HG03060 (cell line): ENCODE measurements at regions not wholly inside any gene's neighbourhood (a gene's known extent, or its start where the extent isn't known, plus 50 kb on each side); places are given as distances from the start of the nearest gene placed in this dataset.

ENCODE experiments used
- ATAC-seq: cut with Tn5 transposase; IDR thresholded peaks from one replicate; pipeline ENCODE4 v1.9.1; 2021; ENCODE audit warnings: low read depth, moderate number of reproducible peaks; ENCODE audit not compliant: unreplicated experiment

DNA sequence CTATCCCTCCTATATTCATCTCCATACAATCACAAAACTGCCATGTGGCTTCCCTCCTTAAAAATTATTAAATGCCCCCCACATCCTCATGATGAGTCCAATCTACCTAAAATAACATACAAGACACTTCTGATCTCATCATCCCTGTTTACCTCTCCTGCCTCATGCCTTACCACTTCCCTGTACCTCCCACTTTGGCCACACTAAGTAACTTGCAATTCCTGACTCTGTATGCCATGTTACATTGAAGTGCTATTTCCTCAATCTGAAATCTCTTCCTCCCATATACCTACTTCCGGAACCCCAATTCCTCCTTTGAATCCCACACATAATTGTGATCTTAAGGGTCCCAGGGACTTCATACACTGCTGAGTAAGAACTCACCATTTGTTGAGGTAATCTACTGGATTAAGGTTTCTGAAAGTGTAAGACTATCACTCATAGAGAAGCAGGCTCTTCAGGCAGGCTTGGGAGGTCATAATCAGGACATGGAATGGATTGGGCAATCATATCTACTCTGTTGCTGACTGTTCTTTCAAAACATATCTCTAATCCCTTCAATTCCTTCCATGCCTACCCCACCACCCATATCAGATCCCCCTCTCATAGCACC lies 117.6 kb upstream of the PLEKHG7 start:
- ATAC-seq: no peak

DNA sequence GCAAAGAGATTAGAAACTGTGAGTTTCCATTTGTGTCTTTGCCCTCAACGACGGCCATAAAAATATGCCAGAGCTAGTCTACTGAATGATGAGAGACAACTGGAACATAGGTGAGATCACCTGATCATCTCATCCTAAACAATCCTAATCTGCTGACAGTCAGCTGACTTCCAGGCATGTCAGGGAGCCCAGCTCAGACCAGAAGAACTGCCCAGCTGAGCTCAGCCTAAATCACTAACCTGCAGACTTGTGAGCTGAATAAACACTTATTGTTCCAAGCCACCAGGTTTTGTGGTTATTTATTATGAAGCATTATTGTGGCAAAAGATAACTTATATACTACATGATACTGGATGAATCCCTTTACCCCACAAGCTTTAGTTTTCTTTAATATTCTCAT lies 118.9 kb upstream of the PLEKHG7 start:
- no peak for ATAC-seq

DNA sequence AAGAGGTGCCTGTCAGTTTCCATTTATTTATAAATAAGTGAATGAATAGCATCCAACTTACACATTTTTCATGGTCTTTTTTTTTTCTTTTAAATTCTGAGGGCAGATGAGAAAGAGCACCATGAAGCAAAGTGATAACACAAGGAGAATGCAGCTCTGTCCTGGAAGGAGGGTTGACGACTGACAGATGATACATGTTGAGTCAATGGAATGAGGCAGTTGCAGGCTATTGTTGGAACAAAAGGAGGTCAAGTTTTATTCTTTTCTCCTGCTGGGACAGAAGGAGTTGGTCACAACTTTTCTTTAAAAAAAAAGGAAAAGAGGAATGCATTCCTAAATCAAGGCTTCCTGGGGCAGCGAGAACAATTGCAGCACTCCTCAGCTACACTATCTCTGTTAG lies 119.9 kb upstream of the PLEKHG7 start:
- ATAC-seq: no peak

DNA sequence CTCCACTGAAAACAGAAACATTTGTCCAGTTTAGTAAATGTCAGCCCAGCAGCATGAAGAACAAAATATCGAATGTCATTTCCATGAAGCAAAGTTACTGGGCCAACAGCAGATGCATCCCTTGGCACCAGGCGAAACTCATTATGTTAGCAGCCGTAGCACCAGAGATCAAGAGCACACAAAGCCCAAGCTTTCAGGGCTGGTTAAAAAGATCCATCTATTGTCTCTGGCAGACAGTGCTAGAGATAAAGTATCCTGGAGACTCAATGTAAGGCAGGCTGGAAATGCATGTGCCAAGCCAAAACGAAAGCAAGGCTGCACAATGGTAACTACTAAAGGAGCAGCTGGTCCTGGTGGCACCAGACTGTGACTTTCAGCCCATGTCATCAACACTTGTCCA lies 120.3 kb upstream of the PLEKHG7 start:
- ATAC-seq: no peak

DNA sequence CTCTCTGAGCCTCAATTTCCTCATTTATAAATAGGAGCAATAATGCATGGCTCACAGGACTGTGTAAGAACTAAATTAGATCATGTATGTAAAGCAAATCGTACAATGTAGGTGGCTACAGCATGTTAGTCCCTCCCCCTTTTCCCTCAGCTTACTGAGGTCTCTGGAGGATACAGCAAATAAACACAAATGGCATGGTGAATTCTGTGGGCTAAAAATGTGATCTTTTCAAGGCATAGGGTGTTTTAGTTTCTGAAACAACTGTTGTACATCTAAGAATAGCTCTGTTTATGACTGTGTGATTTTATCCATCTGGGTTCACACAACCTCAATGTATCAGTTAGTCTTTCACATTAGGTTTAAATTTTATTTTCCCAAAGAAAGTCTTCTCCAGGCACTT lies 121.2 kb upstream of the PLEKHG7 start:
- ATAC-seq: no peak

DNA sequence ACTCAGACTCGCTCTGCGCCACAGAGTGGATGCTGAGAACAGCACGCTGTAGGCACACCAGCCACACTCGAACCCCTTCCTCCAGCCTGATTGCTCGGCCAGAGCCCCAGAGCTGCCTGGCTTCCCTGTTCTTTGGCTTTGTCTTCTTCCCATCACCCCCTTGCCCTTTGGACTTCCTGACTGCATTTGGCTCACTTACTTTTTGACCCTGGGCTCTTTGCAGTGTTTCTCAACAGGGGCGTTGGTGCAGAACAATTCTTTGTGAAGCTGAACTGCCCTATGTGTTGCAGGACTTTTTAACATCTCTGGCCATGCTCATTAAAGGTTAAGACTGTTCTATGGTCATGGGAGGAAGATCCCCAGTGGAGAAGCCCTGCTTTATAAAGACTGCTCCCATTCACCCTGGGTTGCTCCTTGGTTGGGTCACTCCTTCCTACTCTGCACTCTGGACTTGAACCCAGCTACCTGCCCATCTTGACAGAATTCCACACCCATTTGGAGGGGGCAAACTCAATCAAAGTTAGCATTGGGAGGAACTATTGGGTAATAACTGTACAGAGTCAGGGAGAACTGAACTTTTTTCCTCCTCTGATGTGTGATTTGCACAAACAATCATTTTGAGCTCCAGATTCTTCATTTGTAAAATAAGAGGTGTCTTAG lies 127.7 kb upstream of the PLEKHG7 start:
- ATAC-seq: no peak

DNA sequence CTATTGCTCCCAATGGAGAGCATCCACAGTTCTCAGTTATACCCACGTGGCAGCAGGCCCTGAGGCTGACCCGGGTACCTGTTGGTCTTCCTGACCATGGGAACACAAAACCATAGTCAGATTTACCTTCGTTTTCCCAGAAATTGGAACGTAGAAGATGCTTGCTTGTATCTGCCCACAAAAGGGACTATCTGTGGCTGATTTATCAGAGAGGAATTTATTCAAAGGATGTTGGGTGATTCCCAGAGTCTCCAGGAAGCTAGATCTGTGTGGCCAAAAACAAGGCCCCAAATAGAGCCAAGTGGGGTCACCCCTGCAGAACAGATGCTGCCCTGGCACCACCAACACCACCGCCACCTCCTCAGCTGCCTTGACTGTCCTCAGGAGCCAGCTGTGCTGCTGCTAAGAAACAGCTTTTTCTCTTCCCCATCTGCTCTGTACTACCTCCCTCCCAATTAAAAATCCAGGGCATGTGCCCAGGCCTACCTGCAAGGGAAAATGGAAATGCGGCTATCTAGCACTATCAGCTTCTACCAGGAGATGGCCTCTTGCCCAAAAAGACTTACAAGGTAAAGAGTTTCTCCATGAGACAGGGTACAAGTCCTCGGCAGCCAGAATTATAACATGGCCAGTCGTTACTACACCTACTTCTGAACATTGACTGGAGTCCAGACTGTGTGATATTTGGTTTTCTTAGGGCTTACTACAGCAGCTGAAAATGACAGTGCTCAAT lies 128.6 kb upstream of the PLEKHG7 start:
- ATAC-seq: no peak

DNA sequence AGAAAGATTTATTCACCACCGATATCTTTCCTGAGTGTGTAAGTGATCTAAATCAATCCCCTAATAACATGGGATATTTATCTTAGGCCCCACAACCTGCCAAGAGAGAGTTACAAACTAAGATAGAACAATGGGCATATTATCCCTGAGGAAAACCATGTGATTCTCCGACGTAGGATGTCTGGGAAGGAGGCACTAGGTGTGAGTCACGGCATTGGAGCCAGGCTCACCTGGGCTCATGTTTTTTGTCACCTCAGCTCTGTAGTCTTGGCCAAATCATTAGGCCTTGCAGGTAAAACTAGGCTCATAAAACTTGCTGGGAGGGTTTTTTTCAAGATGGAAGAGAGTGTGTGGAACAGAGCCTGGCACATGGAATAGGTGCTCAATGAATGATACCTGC lies 129.7 kb upstream of the PLEKHG7 start:
- no peak for ATAC-seq

DNA sequence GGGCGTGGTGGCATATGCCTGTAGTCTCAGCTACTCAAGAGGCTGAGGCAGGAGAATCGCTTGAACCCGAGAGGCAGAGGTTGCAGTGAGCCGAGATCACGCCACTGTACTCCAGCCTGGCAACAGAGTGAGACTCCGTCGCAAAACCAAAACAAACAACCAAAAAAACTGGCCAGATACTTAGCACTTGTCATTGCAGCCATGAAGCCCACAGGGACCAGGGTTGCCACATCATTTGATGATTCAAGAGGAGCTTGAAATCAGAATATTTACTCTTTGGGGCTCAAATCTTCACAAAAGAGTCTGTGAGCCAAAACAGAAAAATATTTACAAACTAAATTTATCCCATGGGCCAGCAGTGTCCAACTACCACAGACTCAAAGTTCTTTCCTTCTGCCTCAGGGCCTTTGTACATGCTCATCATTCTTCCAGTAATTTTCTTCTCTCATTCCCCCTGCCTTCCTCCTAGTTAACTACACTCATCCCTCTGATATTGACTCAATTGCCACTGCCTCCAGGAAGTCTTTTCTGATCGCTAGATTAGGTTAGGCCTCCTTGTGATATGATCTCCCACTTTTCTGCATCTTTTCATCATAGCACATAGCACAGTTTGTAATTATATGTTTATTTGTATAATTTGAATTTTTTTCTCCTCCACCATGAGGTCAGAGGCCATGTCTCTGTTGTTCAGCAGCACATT lies 130.8 kb upstream of the PLEKHG7 start:
- no peak for ATAC-seq

DNA sequence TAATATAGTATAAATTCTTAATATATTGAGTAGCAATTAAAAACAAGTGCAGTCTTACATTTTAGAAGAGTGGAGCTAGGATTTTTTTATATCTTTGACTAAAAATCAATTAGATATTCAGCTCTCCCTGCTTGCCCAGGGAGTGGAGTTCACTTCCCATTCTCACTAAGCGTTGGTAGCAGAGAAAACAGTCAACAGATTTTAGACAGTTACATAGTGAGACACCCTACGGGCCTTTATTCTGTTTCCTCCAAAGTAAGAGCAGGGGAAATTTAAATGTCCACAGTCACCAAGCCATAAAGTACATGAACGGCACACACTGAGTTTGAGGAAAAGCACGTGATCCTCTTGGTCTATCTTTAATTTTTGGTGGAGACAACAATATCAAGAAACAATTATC lies 131.6 kb upstream of the PLEKHG7 start:
- ATAC-seq: no peak

DNA sequence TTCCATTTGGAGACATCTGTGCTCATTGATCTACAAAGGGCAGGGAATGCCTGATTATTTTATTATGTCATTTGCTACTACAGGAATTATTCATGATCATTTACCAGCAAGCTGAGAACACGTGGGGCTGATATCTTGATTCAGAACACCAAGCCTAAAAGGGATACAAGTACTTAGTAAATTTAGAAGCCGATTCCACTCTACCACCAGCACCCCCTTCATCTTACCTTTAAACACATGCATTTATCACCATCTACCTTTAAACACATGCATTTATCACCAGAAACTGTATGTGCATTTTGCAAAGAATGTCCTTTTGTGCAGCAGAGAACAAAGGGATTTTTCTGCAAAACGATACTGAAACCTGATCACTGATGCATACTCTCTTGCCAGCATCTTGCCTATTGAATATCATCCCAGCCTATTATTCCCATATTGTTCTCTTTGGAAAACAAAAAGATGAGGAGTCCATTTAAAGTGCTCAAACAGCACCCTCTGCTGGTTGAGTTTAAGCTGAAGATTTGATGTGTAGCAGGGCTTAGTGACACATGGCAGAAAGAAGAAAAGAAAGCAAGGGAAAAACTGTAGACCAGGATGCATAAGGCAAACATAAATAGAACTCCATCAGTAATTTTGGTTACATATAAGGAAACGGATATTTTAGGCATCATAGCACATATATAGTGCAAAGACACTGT lies 132.6 kb upstream of the PLEKHG7 start:
- peak; percentile 59 for ATAC-seq

DNA sequence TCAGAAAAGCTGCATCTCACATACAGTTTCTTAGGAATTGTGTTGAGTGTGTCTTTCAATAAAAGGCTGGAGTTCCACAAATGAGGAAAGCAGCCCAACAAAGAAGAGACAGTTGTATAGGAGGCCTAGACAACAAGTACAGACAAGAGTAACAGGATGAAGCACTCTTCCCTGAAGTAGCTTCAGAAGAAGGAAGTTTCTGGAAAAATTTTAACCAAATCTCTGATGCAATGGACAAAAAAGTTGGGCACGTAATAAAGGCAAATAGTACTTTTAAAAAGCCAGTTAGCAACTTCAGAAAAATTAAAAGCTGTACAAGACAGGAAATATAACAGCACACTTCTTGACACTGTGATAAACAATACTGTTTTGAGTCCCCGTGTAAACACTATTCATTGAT lies 134.1 kb upstream of the PLEKHG7 start:
- no peak for ATAC-seq

DNA sequence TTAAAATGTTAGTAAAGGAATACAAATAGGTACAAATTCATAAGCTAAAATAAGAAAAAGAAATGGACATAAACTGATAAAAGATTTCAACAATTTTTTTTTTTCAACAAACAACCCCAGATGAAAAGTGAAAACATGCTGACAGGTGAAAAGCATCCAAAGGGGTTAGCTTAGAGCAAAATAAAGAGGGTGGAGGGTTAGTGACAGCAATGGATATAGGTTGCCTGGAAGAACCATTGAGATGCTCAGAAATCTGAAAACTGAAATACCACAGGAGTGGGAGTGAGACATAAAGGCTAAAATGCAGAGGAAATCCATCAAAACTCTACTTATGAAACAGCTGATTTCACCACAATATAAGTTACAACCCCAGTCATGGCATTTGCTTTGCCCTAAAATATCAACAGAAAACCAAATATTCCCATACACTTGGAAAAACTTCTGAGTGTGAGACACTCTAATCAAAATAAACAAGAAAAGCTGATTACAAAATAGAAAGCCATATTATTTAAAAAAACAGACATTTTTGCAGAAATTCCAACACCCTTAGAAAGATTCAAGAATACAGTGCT lies 136.3 kb upstream of the PLEKHG7 start:
- ATAC-seq: no peak

DNA sequence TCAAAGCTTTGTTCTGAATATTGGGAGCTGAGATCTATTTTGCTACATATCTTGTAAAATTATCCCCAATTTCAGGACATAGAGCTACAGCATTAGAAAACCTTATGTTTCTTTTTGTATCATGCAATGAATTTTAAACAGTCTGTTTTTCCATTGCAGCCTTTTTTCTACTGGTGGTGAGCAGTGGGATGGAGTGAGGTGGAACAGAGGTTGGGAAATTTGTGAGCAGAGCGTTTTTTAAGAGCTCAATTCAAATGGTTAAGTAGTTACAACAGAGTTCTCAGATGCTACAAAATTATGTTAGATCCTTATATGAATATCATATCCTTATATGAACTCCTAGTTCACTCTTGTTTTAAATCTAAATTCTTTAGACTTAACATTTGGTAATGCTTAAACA lies 139.0 kb upstream of the PLEKHG7 start:
- no peak for ATAC-seq

DNA sequence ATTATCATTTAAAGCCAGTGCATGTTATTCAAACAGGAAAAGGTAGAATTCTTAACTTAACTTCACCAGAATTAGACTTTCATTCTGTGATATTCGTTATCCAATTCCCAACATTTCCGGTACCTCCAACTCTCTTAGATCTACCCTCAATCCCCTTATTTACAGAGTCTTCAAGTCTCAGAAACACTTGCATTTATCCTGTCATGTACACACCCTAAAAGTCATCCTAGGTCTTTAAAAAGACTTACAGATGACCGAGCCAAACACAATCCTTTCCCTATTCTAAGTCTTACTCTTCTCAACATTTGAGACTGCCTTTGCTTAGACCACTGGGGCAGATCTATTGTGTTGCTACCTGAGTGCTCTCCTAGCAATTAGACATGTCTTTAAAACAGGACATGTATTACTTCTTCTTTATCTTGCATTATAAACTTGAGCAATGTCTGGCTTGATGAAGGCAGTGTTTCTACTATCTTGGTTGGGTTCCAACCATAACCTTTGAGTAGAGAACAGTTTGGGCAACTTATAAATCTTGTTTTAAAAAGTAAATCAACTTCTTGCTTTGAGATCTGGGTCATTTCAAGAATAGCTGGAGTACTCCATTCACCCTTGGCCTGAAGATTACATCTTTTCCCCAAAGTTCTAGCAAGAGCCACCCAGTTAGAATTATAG lies 140.6 kb upstream of the PLEKHG7 start:
- no peak for ATAC-seq

DNA sequence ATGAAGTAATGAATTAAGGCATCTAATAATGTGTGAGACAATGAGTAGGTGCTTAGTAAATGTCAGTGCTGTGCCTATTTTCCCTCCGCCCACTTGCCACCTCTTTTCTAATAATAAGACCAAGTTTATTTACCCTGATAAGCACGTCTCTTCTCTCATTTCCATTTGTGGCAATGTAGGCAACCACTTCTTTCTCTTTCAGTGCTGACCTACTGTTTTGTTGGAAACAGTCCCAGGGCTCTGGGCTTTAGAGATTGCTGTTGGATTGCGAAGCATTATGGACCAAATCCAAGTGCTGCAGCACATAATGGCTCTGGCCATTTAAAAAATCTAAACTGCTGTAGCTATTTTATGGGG lies 141.3 kb upstream of the PLEKHG7 start:
- ATAC-seq: no peak

DNA sequence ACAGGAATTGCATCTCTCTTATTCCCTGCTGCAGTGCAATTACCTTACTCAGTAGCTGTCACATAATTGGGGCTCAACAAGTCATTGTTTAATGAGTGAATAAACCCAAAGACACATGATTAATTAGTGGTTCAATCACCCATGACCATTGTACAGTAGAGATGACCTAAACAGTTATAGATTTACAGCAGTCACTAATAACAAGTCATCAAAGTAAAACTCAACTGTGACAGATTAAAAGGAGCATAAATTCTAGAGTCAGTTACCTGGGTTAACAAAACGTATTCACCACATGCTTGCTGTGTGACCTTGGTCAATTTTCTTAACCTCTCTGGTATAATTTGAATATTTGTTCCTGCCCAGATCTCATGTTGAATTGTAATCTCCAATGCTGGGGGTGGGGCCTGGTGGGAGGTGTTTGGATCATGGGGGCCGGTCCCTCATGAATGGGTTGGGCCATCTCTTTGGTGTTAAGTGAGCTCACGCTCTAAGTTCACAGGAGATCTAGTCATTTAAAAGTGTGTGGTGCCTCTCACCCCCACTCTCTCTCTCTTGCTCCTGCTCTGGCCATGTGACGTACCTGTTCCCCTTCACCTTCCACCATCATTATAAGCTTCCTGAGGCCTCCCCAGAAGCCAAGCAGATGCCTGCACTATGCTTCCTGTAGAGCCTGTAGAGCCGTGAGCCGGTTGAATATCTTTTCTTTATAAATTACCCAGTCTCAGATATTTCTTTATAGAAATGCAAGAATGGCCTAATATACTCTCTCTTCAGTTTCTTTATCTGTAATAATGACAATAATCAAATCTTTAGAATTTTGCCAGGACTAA lies 141.9 kb upstream of the PLEKHG7 start:
- no peak for ATAC-seq

DNA sequence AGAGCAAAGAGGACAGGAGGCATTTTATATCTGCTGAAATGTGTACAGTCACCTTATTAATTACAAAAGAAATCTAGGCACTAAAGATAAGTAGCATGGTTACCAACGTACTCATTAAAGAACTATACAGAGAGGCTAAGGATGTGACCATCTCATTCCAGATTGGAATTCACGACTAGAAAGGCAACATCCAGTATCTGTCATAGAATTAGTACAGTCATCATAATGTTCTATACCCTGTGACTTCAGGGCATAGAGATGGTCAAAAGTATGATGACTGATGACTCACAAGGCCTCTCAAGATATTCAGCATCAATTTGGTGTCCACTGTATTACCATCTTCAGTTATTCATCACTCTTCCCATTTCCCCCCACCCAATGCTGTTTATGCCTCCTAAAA lies 144.0 kb upstream of the PLEKHG7 start:
- no peak for ATAC-seq

DNA sequence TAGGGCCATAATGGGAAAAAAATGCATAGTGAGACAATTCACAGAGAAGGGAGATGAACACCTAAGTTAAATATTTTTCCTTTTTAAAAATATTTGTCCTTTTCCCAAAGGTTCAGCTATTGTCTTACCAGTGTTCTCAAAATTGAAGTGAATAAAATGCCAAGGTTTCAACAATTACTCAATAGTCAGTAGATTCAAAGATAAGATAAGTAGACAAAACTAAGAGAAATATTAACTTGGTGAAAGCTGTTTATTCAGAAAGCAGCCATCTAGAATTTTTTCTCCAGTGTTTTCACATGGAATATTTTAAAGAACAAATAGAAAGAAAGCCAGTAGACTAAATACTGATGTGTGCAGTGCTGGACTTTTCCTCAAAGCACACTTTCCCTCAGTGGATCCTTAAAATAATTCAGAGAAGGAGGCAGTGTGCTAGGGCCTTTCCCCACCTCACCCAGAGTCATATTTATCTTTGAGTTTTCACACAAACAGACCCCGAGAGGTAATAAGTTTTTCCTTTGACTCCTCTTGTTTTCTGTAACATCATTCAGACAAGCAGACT lies 144.5 kb upstream of the PLEKHG7 start:
- no peak for ATAC-seq
